ENCODE measurements at regions not wholly inside any gene's neighbourhood (a gene's known extent, or its start where the extent isn't known, plus 50 kb on each side); places are given as distances from the start of the nearest gene placed in this dataset.

DNA sequence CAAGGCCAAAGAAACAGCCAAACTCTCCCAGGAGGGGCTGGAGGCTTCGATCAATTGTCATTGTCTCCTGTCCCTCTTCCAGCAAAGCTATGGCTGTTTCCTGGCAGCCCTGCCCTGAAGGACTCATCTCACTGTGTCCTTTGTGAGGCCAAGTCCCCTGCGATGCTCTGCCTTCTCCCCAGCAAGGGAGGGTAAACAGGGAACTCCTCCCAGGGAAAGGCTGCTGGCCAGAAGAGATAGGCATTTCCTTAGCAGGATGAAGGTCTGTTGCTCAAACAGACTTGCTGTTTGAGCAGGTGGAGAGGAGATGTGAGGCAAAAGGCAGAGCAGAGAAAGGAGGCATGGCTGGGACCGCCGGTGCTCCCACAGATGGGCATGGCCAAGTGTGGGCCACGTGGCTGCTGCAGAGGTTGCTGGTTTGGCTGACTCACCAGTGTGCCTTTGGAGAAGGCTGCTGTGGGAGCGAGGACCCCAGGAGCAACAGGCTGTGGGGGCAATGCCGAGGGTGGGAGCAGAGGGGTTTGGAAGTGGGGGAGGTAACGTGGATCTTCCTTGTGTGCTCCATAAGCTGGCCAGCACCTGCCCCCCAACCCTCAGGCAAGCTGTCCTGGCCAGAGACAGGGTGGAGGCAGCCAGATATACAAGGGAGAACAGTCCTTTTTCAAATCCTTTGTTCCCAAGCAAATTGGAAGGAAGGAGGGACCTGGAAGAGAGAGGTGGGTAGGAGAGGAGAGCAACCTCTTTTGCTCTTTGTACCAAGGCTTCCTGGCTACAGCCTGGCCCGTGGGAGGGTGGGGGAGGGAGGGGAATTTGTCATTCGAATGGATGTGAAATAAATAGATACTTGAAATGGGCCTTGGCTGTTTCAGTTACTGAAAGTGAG, 449.8 kb downstream of the SIPA1L2 start:
- Histone ChIP-seq H3K4me3 (no peak overlapping the region), H3K4me1 (no peaks in the 10 kb centered on the region), H3K27ac (no peak overlapping the region), H3K27me3 (no peaks in the 10 kb centered on the region), H3K36me3 (no peaks in the 10 kb centered on the region), H3K9me3 (no peaks in the 10 kb centered on the region)
- ATAC-seq (no peak), DNase-seq (no peak)
- no peak for TF ChIP-seq CTCF (IDR thresholded peaks at IDR 0.05)
- intact Hi-C loops (cut with DNase I), result no loop called here

- no peak for TF ChIP-seq CTCF (IDR thresholded peaks at IDR 0.05)
- H3K4me1 ChIP-seq, result no peaks in the 10 kb centered on the region
These were observed 451.7 kb downstream of the SIPA1L2 start for GRCh38 chr1:232178191-232178590.

GRCh38 chr1:232177438-232177837, 452.5 kb downstream of the SIPA1L2 start:
- no peak for DNase-seq
- TF ChIP-seq CTCF (IDR thresholded peaks at IDR 0.05), result no peak
- Histone ChIP-seq H3K9me3 (no peaks in the 10 kb centered on the region), H3K27me3 (no peaks in the 10 kb centered on the region), H3K27ac (no peak overlapping the region), H3K4me1 (no peaks in the 10 kb centered on the region), H3K36me3 (no peaks in the 10 kb centered on the region), H3K4me3 (no peak overlapping the region)
- intact Hi-C loops (cut with DNase I), result no loop called here
- no peak for ATAC-seq

More at GRCh38 chr1:232178191-232178590, 451.7 kb downstream of the SIPA1L2 start:
- no peaks in the 10 kb centered on the region for H3K27me3 ChIP-seq
- intact Hi-C loops (cut with DNase I), result no loop called here
- no peak overlapping the region for H3K4me3 ChIP-seq
- H3K36me3 ChIP-seq, result no peaks in the 10 kb centered on the region
- H3K27ac ChIP-seq, result no peak overlapping the region
- H3K9me3 ChIP-seq, result no peaks in the 10 kb centered on the region
- DNase-seq, result no peak
- no peak for ATAC-seq

GRCh38 chr1:232176222-232176621, 453.7 kb downstream of the SIPA1L2 start:
- H3K27ac ChIP-seq, result no peak overlapping the region
- H3K4me3 ChIP-seq, result no peak overlapping the region
- H3K4me1 ChIP-seq, result no peaks in the 10 kb centered on the region
- no peaks in the 10 kb centered on the region for H3K9me3 ChIP-seq
- intact Hi-C loops (cut with DNase I), result no loop called here
- no peaks in the 10 kb centered on the region for H3K36me3 ChIP-seq
- no peak for ATAC-seq
- TF ChIP-seq CTCF (IDR thresholded peaks at IDR 0.05), result no peak
- DNase-seq, result no peak
- no peaks in the 10 kb centered on the region for H3K27me3 ChIP-seq

- no peaks in the 10 kb centered on the region for H3K9me3 ChIP-seq
- DNase-seq (no peak), ATAC-seq (no peak)
- intact Hi-C loops (cut with DNase I), result no loop called here
- no peaks in the 10 kb centered on the region for H3K27me3 ChIP-seq
- no peak for TF ChIP-seq CTCF (IDR thresholded peaks at IDR 0.05)
- H3K36me3 ChIP-seq, result no peaks in the 10 kb centered on the region
- H3K4me1 ChIP-seq, result no peaks in the 10 kb centered on the region
- no peak overlapping the region for H3K4me3 ChIP-seq
- no peak overlapping the region for H3K27ac ChIP-seq
These were observed 455.6 kb downstream of the SIPA1L2 start for GRCh38 chr1:232174306-232174705.

All from upper lobe of right lung (tissue), 1 donor.